T-cell (primary cell): ENCODE measurements at regions not wholly inside any gene's neighbourhood (a gene's known extent, or its start where the extent isn't known, plus 50 kb on each side); places are given as distances from the start of the nearest gene placed in this dataset.
"Not testable (repeated sequence)": the region's sequence is repeated elsewhere in the genome, so short reads cannot be mapped to it uniquely, and the experiment has no call there.

Experiments used
- ATAC-seq, 4 experiments: fragments of 200-7000 bp in 3 of 4; fragments of 150-1000 bp in 1 of 4; cut with Tn5 transposase; replicated peaks in 1 of 4; 1 replicate in 3 of 4; 2 replicates in 1 of 4; pipeline ENCODE4 v1.10.0; 2021; ENCODE audit warnings: moderate library complexity in 3 of 4, mild to moderate bottlenecking in 2 of 4, moderate number of reproducible peaks in 1 of 4
- CTCF ChIA-PET, 2 donors: fragments of 300-600 bp; sonication (Branson Sonifier 250); formaldehyde crosslinking; loops; one replicate each; lab custom pipeline; 2022; ENCODE audit warnings: antibody characterized with exemption in 2 of 2; lab: Charles Lee
- POLR2A ChIA-PET, 2 donors: fragments of 300-600 bp; sonication (Branson Sonifier 250); formaldehyde crosslinking; loops; one replicate each; lab custom pipeline; 2022; ENCODE audit warnings: antibody characterized with exemption in 2 of 2; lab: Charles Lee
- DNase-seq, 35 experiments: peaks; one replicate each; pipeline versions ENCODE4 v3.0.0 to v3.0.0-alpha.2; 2013 to 2023
- H3K27ac ChIP-seq: one replicate; pipeline ENCODE4 v1.5.1; 2013; ENCODE audit warnings: low read length
- H3K27me3 ChIP-seq, 2 experiments: replicated peaks in 1 of 2; 1 replicate in 1 of 2; 2 replicates in 1 of 2; pipeline versions ENCODE4 v1.6.1 to v1.7.0; 2013; ENCODE audit warnings: low read length in 1 of 2, mixed read lengths in 1 of 2; ENCODE audit not compliant: control insufficient read depth in 2 of 2, insufficient read depth in 2 of 2; ENCODE audit errors: extremely low read depth in 1 of 2
- H3K36me3 ChIP-seq, 2 donors: 1 replicate in 1 of 2; 2 replicates in 1 of 2; pipeline versions ENCODE4 v1.6.1 to v1.7.0; 2013; ENCODE audit warnings: low read length in 1 of 2; ENCODE audit not compliant: control insufficient read depth in 2 of 2, insufficient read depth in 1 of 2; ENCODE audit errors: extremely low read depth in 1 of 2
- H3K4me1 ChIP-seq, 2 experiments: 1 replicate in 1 of 2; 2 replicates in 1 of 2; pipeline versions ENCODE4 v1.6.1 to v1.7.0; 2013; ENCODE audit warnings: low read length in 2 of 2, mixed read lengths in 1 of 2; ENCODE audit not compliant: insufficient read depth in 2 of 2, control insufficient read depth in 1 of 2; ENCODE audit errors: extremely low read depth in 1 of 2
- H3K4me3 ChIP-seq, 2 donors: 1 replicate in 1 of 2; 2 replicates in 1 of 2; pipeline versions ENCODE4 v1.5.1 to v1.7.0; 2013; ENCODE audit warnings: mild to moderate bottlenecking in 2 of 2, low read length in 1 of 2, moderate library complexity in 1 of 2; ENCODE audit not compliant: control insufficient read depth in 1 of 2; ENCODE audit errors: extremely low read depth in 1 of 2
- H3K9me3 ChIP-seq: 2 replicates; pipeline ENCODE4 v1.7.0; 2013
- H3K27ac Mint-ChIP-seq, 2 donors: one replicate each; pipeline ENCODE4 v1.8.0; 2020 to 2021; ENCODE audit warnings: mild to moderate bottlenecking in 2 of 2, mixed read lengths in 2 of 2
- H3K27me3 Mint-ChIP-seq, 2 donors: one replicate each; pipeline ENCODE4 v1.8.0; 2021 to 2022; ENCODE audit warnings: mixed read lengths in 2 of 2
- H3K36me3 Mint-ChIP-seq: one replicate; pipeline ENCODE4 v1.8.0; 2021; ENCODE audit warnings: mixed read lengths
- H3K4me1 Mint-ChIP-seq, 3 donors: one replicate each; pipeline ENCODE4 v1.8.0; 2020 to 2022; ENCODE audit warnings: mixed read lengths in 3 of 3, mild to moderate bottlenecking in 1 of 3
- H3K4me3 Mint-ChIP-seq, 3 donors: one replicate each; pipeline ENCODE4 v1.8.0; 2020 to 2022; ENCODE audit warnings: mild to moderate bottlenecking in 3 of 3, mixed read lengths in 3 of 3, moderate library complexity in 3 of 3
- H3K9me3 Mint-ChIP-seq, 3 donors: one replicate each; pipeline ENCODE4 v1.8.0; 2020 to 2022; ENCODE audit warnings: mixed read lengths in 3 of 3
- WGBS: methylation state at CpG from one replicate; pipeline ENCODE4 v1.1.5; 2013; ENCODE audit warnings: missing lambda C conversion rate; ENCODE audit not compliant: insufficient coverage; 5-methylcytosine and 5-hydroxymethylcytosine counted together

DNA sequence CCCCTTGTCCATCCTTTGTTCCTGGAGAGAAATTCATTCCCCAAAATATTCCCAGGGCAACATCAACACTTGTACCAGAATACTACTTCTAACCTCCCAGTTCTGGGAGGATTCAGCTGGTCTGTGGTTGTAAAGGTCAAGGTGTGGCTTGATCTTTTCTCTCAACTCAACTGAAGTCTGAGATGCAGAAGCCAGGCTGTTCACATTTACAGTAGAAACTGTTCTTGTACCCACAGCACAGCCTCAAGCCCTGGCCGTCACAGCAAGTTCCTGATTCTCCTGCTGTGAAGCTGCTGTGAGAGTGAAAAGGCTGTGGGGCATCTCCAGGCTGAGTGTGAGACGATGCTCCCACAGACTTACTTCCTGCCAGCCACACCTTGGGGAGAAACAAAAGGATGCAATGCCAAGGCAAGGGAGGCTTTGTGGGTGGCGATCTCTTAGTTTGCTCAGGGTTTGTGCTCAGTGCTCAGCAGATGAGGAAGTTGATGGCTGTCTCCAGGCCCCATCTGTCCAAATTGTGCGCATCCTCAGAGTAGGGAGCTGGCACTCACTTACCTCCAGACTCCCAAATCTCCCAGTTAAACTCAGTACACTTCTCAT lies 143.9 kb upstream of the FOXA2 start:
- ATAC-seq (no peak), DNase-seq (no peak)
- Mint-ChIP-seq H3K27ac (no peak overlapping the region), H3K36me3 (no peaks in the 10 kb centered on the region), H3K27me3 (no peaks in the 10 kb centered on the region), H3K4me3 (no peak overlapping the region), H3K9me3 (no peaks in the 10 kb centered on the region), H3K4me1 (no peaks in the 10 kb centered on the region)
- Histone ChIP-seq H3K9me3 (no peaks in the 10 kb centered on the region), H3K27me3 (peaks cover 0 to 3% of the 10 kb centered on the region in 2 experiments), H3K36me3 (no peaks in the 10 kb centered on the region), H3K4me3 (no peak overlapping the region), H3K27ac (no peak overlapping the region), H3K4me1 (no peaks in the 10 kb centered on the region)
- ChIA-PET POLR2A (no interaction called here), CTCF (no interaction called here)
- no CpG with 5 or more reads among the region's 4 CpGs for WGBS

DNA sequence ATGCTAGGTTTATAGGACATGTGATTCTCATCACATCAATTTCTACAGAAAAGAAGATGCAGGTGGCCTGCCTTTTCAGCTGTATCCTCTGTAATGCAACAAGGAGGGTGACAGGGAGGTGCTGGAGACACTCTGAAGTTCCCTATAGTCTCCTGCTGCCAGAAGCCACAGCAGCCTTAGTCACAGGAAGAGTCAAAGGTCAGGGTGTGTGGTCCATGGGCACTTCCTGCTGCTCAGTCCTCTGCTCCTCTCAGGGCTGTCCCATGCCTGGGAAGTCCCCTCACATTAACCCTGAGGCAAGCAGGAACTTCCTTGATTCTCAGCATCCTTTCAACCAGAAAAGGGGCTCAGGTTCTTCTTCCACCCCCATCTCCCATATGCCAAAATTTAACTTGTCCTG lies 144.8 kb upstream of the FOXA2 start:
- Histone ChIP-seq H3K9me3 (no peaks in the 10 kb centered on the region), H3K27me3 (peaks cover 0 to 7% of the 10 kb centered on the region in 2 experiments), H3K36me3 (no peaks in the 10 kb centered on the region), H3K4me3 (no peak overlapping the region), H3K4me1 (no peaks in the 10 kb centered on the region), H3K27ac (no peak overlapping the region)
- Mint-ChIP-seq H3K4me1 (no peaks in the 10 kb centered on the region), H3K36me3 (no peaks in the 10 kb centered on the region), H3K4me3 (no peak overlapping the region), H3K27ac (no peak overlapping the region), H3K9me3 (no peaks in the 10 kb centered on the region), H3K27me3 (no peaks in the 10 kb centered on the region)
- DNase-seq: no peak
- CTCF ChIA-PET: no interaction called here
- POLR2A ChIA-PET: no interaction called here
- ATAC-seq: no peak

DNA sequence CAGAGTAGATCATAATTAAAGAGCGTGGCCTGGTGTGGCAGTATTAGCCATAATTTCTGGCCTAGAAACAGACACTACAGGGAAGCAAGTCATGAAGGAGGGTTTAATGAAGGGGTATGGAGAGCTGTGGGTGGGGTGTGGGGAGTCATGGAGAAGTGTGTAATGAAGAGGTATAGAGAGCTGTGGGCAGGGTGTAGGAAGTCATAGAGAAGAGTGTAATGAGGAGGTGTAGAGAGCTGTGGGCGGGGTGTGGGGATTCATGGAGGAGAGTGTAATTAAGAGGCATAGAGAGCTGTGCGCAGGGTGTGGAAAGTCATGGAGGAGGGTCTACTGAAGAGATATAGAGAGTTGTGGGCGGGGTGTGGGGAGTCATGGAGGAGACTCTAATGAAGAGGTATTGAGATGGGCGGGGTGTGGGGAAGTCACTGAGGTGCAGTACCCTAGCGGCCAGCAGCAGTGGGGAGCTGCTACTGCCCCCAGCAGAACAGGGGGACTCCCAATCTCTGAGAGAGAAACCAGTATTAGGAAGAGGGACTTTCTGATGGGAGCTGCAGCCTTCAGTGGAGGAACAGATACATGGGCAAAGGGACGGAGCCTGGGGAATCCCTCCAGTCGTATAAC lies 145.4 kb upstream of the FOXA2 start:
- peaks cover 0 to 7% of the 10 kb centered on the region in 2 experiments for H3K27me3 ChIP-seq
- H3K4me3 ChIP-seq: no peak overlapping the region
- Mint-ChIP-seq H3K27ac (no peak overlapping the region), H3K4me3 (no peak overlapping the region), H3K27me3 (no peaks in the 10 kb centered on the region), H3K36me3 (no peaks in the 10 kb centered on the region), H3K4me1 (no peaks in the 10 kb centered on the region), H3K9me3 (no peaks in the 10 kb centered on the region)
- no peaks in the 10 kb centered on the region for H3K9me3 ChIP-seq
- H3K27ac ChIP-seq: no peak overlapping the region
- H3K4me1 ChIP-seq: no peaks in the 10 kb centered on the region
- 81% methylated on average over 6 of the region's 8 CpGs for WGBS
- DNase-seq: no peak
- ChIA-PET CTCF (no interaction called here), POLR2A (no interaction called here)
- H3K36me3 ChIP-seq: no peaks in the 10 kb centered on the region
- ATAC-seq: no peak

- H3K9me3 ChIP-seq: no peaks in the 10 kb centered on the region
- Mint-ChIP-seq H3K36me3 (no peaks in the 10 kb centered on the region), H3K9me3 (no peaks in the 10 kb centered on the region), H3K27ac (no peak overlapping the region), H3K4me1 (no peaks in the 10 kb centered on the region), H3K4me3 (no peak overlapping the region), H3K27me3 (no peaks in the 10 kb centered on the region)
- POLR2A ChIA-PET: no interaction called here
- H3K27ac ChIP-seq: no peak overlapping the region
- H3K4me1 ChIP-seq: no peaks in the 10 kb centered on the region
- DNase-seq (no peak), ATAC-seq (no peak)
- H3K27me3 ChIP-seq: peaks cover 0 to 7% of the 10 kb centered on the region in 2 experiments
- no peaks in the 10 kb centered on the region for H3K36me3 ChIP-seq
- H3K4me3 ChIP-seq: no peak overlapping the region
- CTCF ChIA-PET: no interaction called here
- 87% methylated on average over 4 of the region's 4 CpGs for WGBS
Measured at GRCh38 chr20:22732751-22733150, 148.4 kb upstream of the FOXA2 start.

- H3K27ac ChIP-seq, H3K36me3 ChIP-seq, H3K9me3 Mint-ChIP-seq, H3K4me1 Mint-ChIP-seq, H3K27ac Mint-ChIP-seq, ATAC-seq, H3K27me3 ChIP-seq, H3K36me3 Mint-ChIP-seq, DNase-seq, POLR2A ChIA-PET, H3K4me3 Mint-ChIP-seq, H3K4me3 ChIP-seq, CTCF ChIA-PET, H3K27me3 Mint-ChIP-seq, H3K9me3 ChIP-seq, H3K4me1 ChIP-seq: not testable (repeated sequence)
- 67% methylated on average over 5 of the region's 9 CpGs for WGBS
Measured at GRCh38 chr20:22734946-22735647, 150.7 kb upstream of the FOXA2 start.

- CTCF ChIA-PET: no interaction called here
- H3K9me3 ChIP-seq: no peaks in the 10 kb centered on the region
- H3K4me3 Mint-ChIP-seq: no peak overlapping the region
- POLR2A ChIA-PET: no interaction called here
- no peaks in the 10 kb centered on the region for H3K4me1 ChIP-seq
- H3K36me3 ChIP-seq: no peaks in the 10 kb centered on the region
- no peak overlapping the region for H3K27ac Mint-ChIP-seq
- no peaks in the 10 kb centered on the region for H3K36me3 Mint-ChIP-seq
- H3K27me3 ChIP-seq: no peaks in the 10 kb centered on the region
- WGBS: no CpG with 5 or more reads among the region's 2 CpGs
- ATAC-seq (no peak), DNase-seq (no peak)
- no peaks in the 10 kb centered on the region for H3K27me3 Mint-ChIP-seq
- H3K4me3 ChIP-seq: no peak overlapping the region
- H3K9me3 Mint-ChIP-seq: no peaks in the 10 kb centered on the region
- H3K4me1 Mint-ChIP-seq: no peaks in the 10 kb centered on the region
- no peak overlapping the region for H3K27ac ChIP-seq
Measured at GRCh38 chr20:22740829-22741228, 156.5 kb upstream of the FOXA2 start.
